A673 (cell line): ENCODE measurements at regions not wholly inside any gene's neighbourhood (a gene's known extent, or its start where the extent isn't known, plus 50 kb on each side); places are given as distances from the start of the nearest gene placed in this dataset.
"Not testable (repeated sequence)": the region's sequence is repeated elsewhere in the genome, so short reads cannot be mapped to it uniquely, and the experiment has no call there.

Experiments used
- BruUV-seq: library from RNA; stranded (reverse); fragments of 400-500 nt; replicated peaks from 2 replicates; lab custom pipeline; 2021; lab: Mats Ljungman, UMichigan
- CTCF ChIA-PET: fragments of 300-600 bp; sonication (Branson Sonifier 250); formaldehyde crosslinking; loops from one replicate; lab custom pipeline; 2022; ENCODE audit warnings: antibody characterized with exemption; lab: Charles Lee
- POLR2A ChIA-PET: fragments of 300-600 bp; sonication (Branson Sonifier 250); formaldehyde crosslinking; loops from one replicate; lab custom pipeline; 2022; ENCODE audit warnings: antibody characterized with exemption; ENCODE audit not compliant: low non-redundant PET; lab: Charles Lee
- DNase-seq: peaks from one replicate; pipeline ENCODE4 v3.0.0-alpha.2; 2015; ENCODE audit warnings: low spot score
- H3K27ac ChIP-seq: fragments of 200-600 bp; sonication (generic); 2 replicates; pipeline ENCODE4 v1.5.1; 2016; ENCODE audit warnings: mixed run types, low read depth, mild to moderate bottlenecking, mixed read lengths, antibody characterized with exemption, low read length; ENCODE audit not compliant: poor library complexity, severe bottlenecking
- H3K27me3 ChIP-seq: fragments of 200-600 bp; sonication (generic); replicated peaks from 2 replicates; pipeline ENCODE4 v1.6.1; 2017; ENCODE audit warnings: mixed run types, low read depth, mild to moderate bottlenecking, mixed read lengths, antibody characterized with exemption, low read length; ENCODE audit not compliant: insufficient read depth, poor library complexity
- H3K36me3 ChIP-seq: fragments of 200-600 bp; sonication (generic); 2 replicates; pipeline ENCODE4 v1.6.1; 2016; ENCODE audit warnings: mixed run types, mild to moderate bottlenecking, mixed read lengths, antibody characterized with exemption, low read length; ENCODE audit not compliant: insufficient read depth, poor library complexity, severe bottlenecking
- H3K4me1 ChIP-seq: fragments of 200-600 bp; sonication (generic); 2 replicates; pipeline ENCODE4 v1.6.1; 2017; ENCODE audit warnings: mixed run types, mild to moderate bottlenecking, mixed read lengths, antibody characterized with exemption, low read length; ENCODE audit not compliant: insufficient read depth, poor library complexity, severe bottlenecking
- H3K4me3 ChIP-seq: fragments of 200-600 bp; sonication (generic); 2 replicates; pipeline ENCODE4 v1.5.1; 2016; ENCODE audit warnings: low read depth, mixed run types, mild to moderate bottlenecking, mixed read lengths, low read length; ENCODE audit not compliant: poor library complexity, severe bottlenecking
- H3K9me3 ChIP-seq: fragments of 200-600 bp; sonication (generic); 2 replicates; pipeline ENCODE4 v1.6.1; 2016; ENCODE audit warnings: mixed run types, low read depth, mild to moderate bottlenecking, mixed read lengths, antibody characterized with exemption, low read length; ENCODE audit not compliant: poor library complexity, severe bottlenecking
- CTCF ChIP-seq: fragments of 300-800, 200-600 bp; sonication (generic); conservative IDR thresholded peaks from 2 replicates; pipeline ENCODE4 v1.5.1; 2017; ENCODE audit warnings: low read depth, mild to moderate bottlenecking, antibody characterized with exemption, low read length, moderate library complexity, mixed read lengths
- EZH2 ChIP-seq: fragments of 200-600 bp; sonication (generic); IDR thresholded peaks from 2 replicates; pipeline ENCODE4 v1.6.1; 2017; ENCODE audit warnings: borderline replicate concordance, low read depth, mild to moderate bottlenecking, mixed read lengths, antibody characterized with exemption, low read length; ENCODE audit not compliant: poor library complexity, severe bottlenecking
- intact Hi-C: fragments of 100-400 bp; cut with micrococcal nuclease; formaldehyde crosslinking; loops from one replicate; pipeline ENCODE4 v1.10.0; 2022; ENCODE audit not compliant: unreplicated experiment

GRCh38 chr7:113188396-113188795 lies 70.0 kb upstream of the SMIM30 start:
- no peaks in the 10 kb centered on the region for H3K27me3 ChIP-seq
- BruUV-seq, result no TSS peak
- no peak for DNase-seq
- ChIA-PET CTCF (no interaction called here), POLR2A (no interaction called here)
- H3K4me3 ChIP-seq, result no peak overlapping the region
- TF ChIP-seq CTCF (no peak), EZH2 (no peak)
- no peaks in the 10 kb centered on the region for H3K4me1 ChIP-seq
- no peaks in the 10 kb centered on the region for H3K9me3 ChIP-seq
- H3K36me3 ChIP-seq, result no peaks in the 10 kb centered on the region
- intact Hi-C loops, result no loop called here
- no peak overlapping the region for H3K27ac ChIP-seq

- ChIA-PET CTCF (no interaction called here), POLR2A (no interaction called here)
- TF ChIP-seq EZH2, result no peak
- TF ChIP-seq CTCF, result no peak
- H3K9me3 ChIP-seq, result no peaks in the 10 kb centered on the region
- no peak overlapping the region for H3K27ac ChIP-seq
- H3K27me3 ChIP-seq, result no peaks in the 10 kb centered on the region
- intact Hi-C loops, result no loop called here
- no peak for DNase-seq
- H3K4me1 ChIP-seq, result no peaks in the 10 kb centered on the region
- H3K4me3 ChIP-seq, result no peak overlapping the region
- BruUV-seq, result no TSS peak
- no peaks in the 10 kb centered on the region for H3K36me3 ChIP-seq
Observed at GRCh38 chr7:113179313-113179712, 61.0 kb upstream of the SMIM30 start.

GRCh38 chr7:113176836-113177235 lies 58.5 kb upstream of the SMIM30 start:
- Histone ChIP-seq H3K27me3 (no peaks in the 10 kb centered on the region), H3K4me3 (no peak overlapping the region), H3K4me1 (no peaks in the 10 kb centered on the region), H3K36me3 (no peaks in the 10 kb centered on the region), H3K27ac (no peak overlapping the region), H3K9me3 (no peaks in the 10 kb centered on the region)
- BruUV-seq, result no TSS peak
- no peak for TF ChIP-seq CTCF
- no peak for TF ChIP-seq EZH2
- ChIA-PET POLR2A (no interaction called here), CTCF (no interaction called here)
- DNase-seq, result no peak
- intact Hi-C loops, result no loop called here

- H3K4me3 ChIP-seq, H3K27me3 ChIP-seq, CTCF ChIA-PET, H3K27ac ChIP-seq, BruUV-seq, H3K36me3 ChIP-seq, H3K4me1 ChIP-seq, DNase-seq, H3K9me3 ChIP-seq, POLR2A ChIA-PET, intact Hi-C loops: not testable (repeated sequence)
Observed at GRCh38 chr7:113176180-113176579, 57.8 kb upstream of the SMIM30 start.
